ENCODE measurements at regions not wholly inside any gene's neighbourhood (a gene's known extent, or its start where the extent isn't known, plus 50 kb on each side); places are given as distances from the start of the nearest gene placed in this dataset.

DNA sequence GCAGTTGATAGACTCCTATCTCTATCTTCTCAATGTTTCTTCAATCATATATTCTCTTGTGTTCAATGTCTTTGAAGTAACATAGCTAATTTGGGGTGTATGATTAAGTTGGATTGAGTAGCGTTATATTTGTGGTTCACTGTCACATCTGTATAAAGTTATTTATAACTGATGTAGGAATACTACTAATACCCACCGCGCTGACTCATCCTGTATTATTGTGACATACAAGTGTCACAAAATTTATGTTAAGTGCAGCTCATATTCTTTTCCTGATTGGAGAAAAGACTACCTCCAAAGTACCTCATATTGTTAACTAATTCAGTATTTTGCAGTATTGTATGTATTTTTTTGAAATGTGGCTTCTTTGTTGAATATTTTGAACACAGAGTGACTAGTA, 940.8 kb downstream of the SLC6A15 start:
- no peaks in the 10 kb centered on the region for H3K36me3 ChIP-seq (ENCODE audit: control insufficient read depth, insufficient read depth, low read length)
- H3K4me2 ChIP-seq (ENCODE audit: low read depth, low read length): no peak overlapping the region
- DNase-seq: no peak
- ChIA-PET POLR2A (ENCODE audit: unreplicated experiment) (no interaction called here), CTCF (interaction anchor here (0.5 kb wide), 1 partner anchor 101 kb away, joined by 3 read pairs; no protein-coding TSS in a partner anchor)
- H4K20me1 ChIP-seq (ENCODE audit: insufficient read depth, low read length): no peaks in the 10 kb centered on the region
- no CpG with 5 or more reads among the region's 3 CpGs for WGBS, 2 experiments (ENCODE audit: extremely low coverage in 2 of 2, insufficient read length in 1 of 2)
- H2AFZ ChIP-seq (replicated peaks; ENCODE audit: low read length, poor library complexity): no peak overlapping the region
- no TSS peak for BruUV-seq (replicated peaks)
- no peak overlapping the region for H3K4ac ChIP-seq (ENCODE audit: low read depth, low read length)
- H2BK20ac ChIP-seq (ENCODE audit: low read depth, low read length): no peak overlapping the region
- H2BK15ac ChIP-seq (ENCODE audit: low read depth, low read length): no peak overlapping the region
- no peak overlapping the region for H3K23ac ChIP-seq (ENCODE audit: low read depth, low read length)
- no peak overlapping the region for H2BK5ac ChIP-seq (ENCODE audit: low read depth, low read length, poor library complexity, severe bottlenecking)
- no peak for TF ChIP-seq MAFK (IDR thresholded peaks at IDR 0.05; ENCODE audit: low read depth, low read length)
- TF ChIP-seq NFE2L2 (IDR thresholded peaks at IDR 0.05; ENCODE audit: low read depth, low read length): no peak
- no peak for TF ChIP-seq RAD21 (IDR thresholded peaks at IDR 0.05; ENCODE audit: low read length)
- TF ChIP-seq CEBPB (IDR thresholded peaks at IDR 0.05; ENCODE audit: low read depth, low read length): no peak
- no peak for TF ChIP-seq SMC3 (IDR thresholded peaks at IDR 0.05; ENCODE audit: low read depth, low read length)
- no peak for TF ChIP-seq MAZ (IDR thresholded peaks at IDR 0.05; ENCODE audit: borderline replicate concordance, low read depth, low read length)
- TF ChIP-seq BHLHE40 (IDR thresholded peaks at IDR 0.05; ENCODE audit: low read depth, low read length): no peak
- TF ChIP-seq POLR2A (IDR thresholded peaks at IDR 0.05; ENCODE audit: low read depth, low read length): no peak
- TF ChIP-seq, protein P1, sequence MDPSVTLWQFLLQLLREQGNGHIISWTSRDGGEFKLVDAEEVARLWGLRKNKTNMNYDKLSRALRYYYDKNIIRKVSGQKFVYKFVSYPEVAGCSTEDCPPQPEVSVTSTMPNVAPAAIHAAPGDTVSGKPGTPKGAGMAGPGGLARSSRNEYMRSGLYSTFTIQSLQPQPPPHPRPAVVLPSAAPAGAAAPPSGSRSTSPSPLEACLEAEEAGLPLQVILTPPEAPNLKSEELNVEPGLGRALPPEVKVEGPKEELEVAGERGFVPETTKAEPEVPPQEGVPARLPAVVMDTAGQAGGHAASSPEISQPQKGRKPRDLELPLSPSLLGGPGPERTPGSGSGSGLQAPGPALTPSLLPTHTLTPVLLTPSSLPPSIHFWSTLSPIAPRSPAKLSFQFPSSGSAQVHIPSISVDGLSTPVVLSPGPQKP (IDR thresholded peaks at IDR 0.05; ENCODE audit: borderline replicate concordance, low read depth, low read length): no peak
- TF ChIP-seq MXI1 (IDR thresholded peaks at IDR 0.05; ENCODE audit: borderline replicate concordance, low read depth, low read length): no peak
- no peak for TF ChIP-seq RCOR1 (IDR thresholded peaks at IDR 0.05; ENCODE audit: insufficient replicate concordance, low read length)
- no peak for TF ChIP-seq FOS (IDR thresholded peaks at IDR 0.05; ENCODE audit: low read depth, low read length)
- TF ChIP-seq, protein P2, sequence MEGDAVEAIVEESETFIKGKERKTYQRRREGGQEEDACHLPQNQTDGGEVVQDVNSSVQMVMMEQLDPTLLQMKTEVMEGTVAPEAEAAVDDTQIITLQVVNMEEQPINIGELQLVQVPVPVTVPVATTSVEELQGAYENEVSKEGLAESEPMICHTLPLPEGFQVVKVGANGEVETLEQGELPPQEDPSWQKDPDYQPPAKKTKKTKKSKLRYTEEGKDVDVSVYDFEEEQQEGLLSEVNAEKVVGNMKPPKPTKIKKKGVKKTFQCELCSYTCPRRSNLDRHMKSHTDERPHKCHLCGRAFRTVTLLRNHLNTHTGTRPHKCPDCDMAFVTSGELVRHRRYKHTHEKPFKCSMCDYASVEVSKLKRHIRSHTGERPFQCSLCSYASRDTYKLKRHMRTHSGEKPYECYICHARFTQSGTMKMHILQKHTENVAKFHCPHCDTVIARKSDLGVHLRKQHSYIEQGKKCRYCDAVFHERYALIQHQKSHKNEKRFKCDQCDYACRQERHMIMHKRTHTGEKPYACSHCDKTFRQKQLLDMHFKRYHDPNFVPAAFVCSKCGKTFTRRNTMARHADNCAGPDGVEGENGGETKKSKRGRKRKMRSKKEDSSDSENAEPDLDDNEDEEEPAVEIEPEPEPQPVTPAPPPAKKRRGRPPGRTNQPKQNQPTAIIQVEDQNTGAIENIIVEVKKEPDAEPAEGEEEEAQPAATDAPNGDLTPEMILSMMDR (conservative IDR thresholded peaks at IDR 0.05; ENCODE audit: low read depth, low read length): no peak
- in situ Hi-C loops (cut with MboI; ENCODE audit: low sequenced_read_pairs) (no loop called here), dilution Hi-C loops (cut with HindIII; ENCODE audit: low sequenced_read_pairs, unreplicated experiment) (no loop called here), intact Hi-C loops (cut with micrococcal nuclease) (no loop called here)
- no peaks in the 10 kb centered on the region for H3K9me3 ChIP-seq (ENCODE audit: control insufficient read depth, insufficient read depth, low read length)
- no peak overlapping the region for H3K14ac ChIP-seq (replicated peaks; ENCODE audit: low read depth, low read length)
- H3K4me1 ChIP-seq (ENCODE audit: control insufficient read depth, insufficient read depth, low read length): no peaks in the 10 kb centered on the region
- H3K56ac ChIP-seq (ENCODE audit: extremely low read depth, insufficient read depth, low read length): no peak overlapping the region
- no peak overlapping the region for H2AK9ac ChIP-seq (replicated peaks; ENCODE audit: low read depth, low read length, poor library complexity)
- H3K9ac ChIP-seq (ENCODE audit: low read depth, low read length): no peak overlapping the region
- H3K9me1 ChIP-seq (ENCODE audit: insufficient read depth, low read length): no peaks in the 10 kb centered on the region
- H4K91ac ChIP-seq (ENCODE audit: insufficient read depth, low read depth, low read length): no peak overlapping the region
- H3K79me1 ChIP-seq (ENCODE audit: low read depth in 1 of 2, low read length in 2 of 2): no peaks in the 10 kb centered on the region
- H4K8ac ChIP-seq (ENCODE audit: low read depth in 2 of 2, low read length in 2 of 2): no peak overlapping the region
- H2AK5ac ChIP-seq (ENCODE audit: low read depth, low read length): no peak overlapping the region
- no peaks in the 10 kb centered on the region for H3K27me3 ChIP-seq (ENCODE audit: control insufficient read depth, insufficient read depth, low read length)
- H4K5ac ChIP-seq (ENCODE audit: low read depth, low read length): no peak overlapping the region
- no peak for ATAC-seq (ENCODE audit: low read depth)
- H2BK120ac ChIP-seq (ENCODE audit: low read depth, low read length): no peak overlapping the region
- H3K4me3 ChIP-seq (ENCODE audit: insufficient read depth, low read depth, low read length): no peak overlapping the region
- H3K27ac ChIP-seq (ENCODE audit: insufficient read depth, low read length): no peak overlapping the region
- H3K18ac ChIP-seq (ENCODE audit: low read depth, low read length): no peak overlapping the region

All from IMR-90 (cell line).